Adrenal gland (tissue), 9 donors: ENCODE measurements at regions not wholly inside any gene's neighbourhood (a gene's known extent, or its start where the extent isn't known, plus 50 kb on each side); places are given as distances from the start of the nearest gene placed in this dataset.
"Not testable (repeated sequence)": the region's sequence is repeated elsewhere in the genome, so short reads cannot be mapped to it uniquely, and the experiment has no call there.

ENCODE experiments used
- DNase-seq, 7 donors: peaks; one replicate each; pipeline ENCODE4 v3.0.0-alpha.2; 2019 to 2020
- H3K27ac ChIP-seq, 5 donors: fragments of 200-600 bp; sonication (generic) in 4 of 5; 1 replicate in 3 of 5; 2 replicates in 2 of 5; pipeline versions ENCODE4 v1.5.1 to v1.8.0; 2016 to 2020; ENCODE audit warnings: mild to moderate bottlenecking in 1 of 5
- H3K27me3 ChIP-seq: fragments of 200-600 bp; 2 replicates; pipeline ENCODE4 v1.8.0; 2021
- H3K36me3 ChIP-seq, 2 donors: fragments of 200-600 bp; replicated peaks in 1 of 2; 1 replicate in 1 of 2; 2 replicates in 1 of 2; pipeline versions ENCODE4 v1.5.1 to v1.8.0; 2018 to 2022
- H3K4me1 ChIP-seq, 2 donors: fragments of 200-600 bp; replicated peaks in 1 of 2; 1 replicate in 1 of 2; 2 replicates in 1 of 2; pipeline versions ENCODE4 v1.5.1 to v1.8.0; 2018 to 2021
- H3K4me3 ChIP-seq, 4 donors: fragments of 200-600 bp; sonication (generic) in 3 of 4; one replicate each; pipeline ENCODE4 v1.5.1; 2016 to 2018
- H3K9me3 ChIP-seq, 3 donors: fragments of 200-600 bp; sonication (generic) in 1 of 3; replicated peaks in 1 of 3; 1 replicate in 2 of 3; 2 replicates in 1 of 3; pipeline versions ENCODE4 v1.5.1 to v1.8.0; 2016 to 2021
- CTCF ChIP-seq, 6 experiments: fragments of 450-650 bp in 4 of 6; fragments of 200-600 bp in 2 of 6; sonication (generic) in 1 of 6; IDR thresholded peaks; 1 replicate in 5 of 6; 2 replicates in 1 of 6; pipeline versions ENCODE4 v1.5.1 to v1.8.0; 2016 to 2021; ENCODE audit warnings: antibody characterized with exemption in 6 of 6, mild to moderate bottlenecking in 2 of 6, moderate library complexity in 1 of 6
- POLR2A ChIP-seq, 2 donors: fragments of 450-650 bp; IDR thresholded peaks; one replicate each; pipeline ENCODE4 v1.6.1; 2017; ENCODE audit warnings: antibody characterized with exemption in 2 of 2, mild to moderate bottlenecking in 2 of 2, moderate library complexity in 1 of 2
- WGBS, 4 donors: extraction: QIAGEN DNeasy Blood & Tissue Kit in 2 of 4; methylation state at CpG; one replicate each; pipeline versions ENCODE4 v1.1.5 to v1.1.7; 2013 to 2017; 5-methylcytosine and 5-hydroxymethylcytosine counted together
- intact Hi-C, 2 donors: fragments of 100-400 bp; cut with DNase I; formaldehyde crosslinking; loops; one replicate each; pipeline versions ENCODE4 v1.14.1 to v1.15.0; 2022 to 2023
- donor health status: healthy with polysubstance abuse.
- donor health status: Bipolar disorder and iron deficiency.
- donor health status: DM: yes; HTN: yes; CAD: no.
- donor health status: DM: no; HTN: no; CAD: no.
- donor health status: DM: no; HTN: no; CAD: no.

DNA sequence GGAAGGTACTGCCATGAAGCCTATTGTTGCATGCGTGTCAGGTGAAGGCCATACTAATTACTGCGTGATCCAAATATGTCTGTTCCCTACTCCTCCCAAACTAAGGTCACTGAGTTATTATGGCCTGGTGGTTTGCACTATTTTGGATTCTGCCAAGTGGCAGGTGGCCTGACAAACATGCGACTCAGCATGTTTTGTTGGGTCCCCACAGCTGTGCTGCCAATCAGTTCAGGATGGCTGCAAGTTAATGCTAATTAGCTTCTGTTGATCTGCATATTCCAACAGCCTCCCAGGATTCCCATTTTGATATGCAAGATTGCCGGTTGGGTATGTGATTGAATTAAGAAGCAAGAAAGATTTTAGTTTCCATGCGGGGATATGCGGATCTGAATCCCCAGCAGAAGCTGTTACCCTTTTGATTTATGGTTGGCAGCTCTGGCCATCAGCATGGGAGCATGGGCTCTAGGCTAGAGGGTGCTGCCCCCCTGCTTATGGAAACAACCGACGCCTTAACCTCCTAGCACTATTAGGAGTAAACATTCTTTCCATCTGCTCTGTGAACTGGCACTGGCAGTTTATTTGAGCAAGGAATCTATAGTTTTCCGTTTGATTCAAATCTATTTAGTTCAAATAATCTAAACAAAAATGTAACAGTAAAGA, 429.8 kb upstream of the C1orf87 start:
- Histone ChIP-seq H3K27ac (no peak overlapping the region), H3K27me3 (no peaks in the 10 kb centered on the region), H3K36me3 (no peaks in the 10 kb centered on the region), H3K4me3 (no peak overlapping the region), H3K4me1 (no peaks in the 10 kb centered on the region), H3K9me3 (no peaks in the 10 kb centered on the region)
- WGBS, 4 donors = 81 to 85% (median 82%) methylated on average over 9 of the region's 9 CpGs
- intact Hi-C loops = no loop called here
- DNase-seq = no peak
- TF ChIP-seq CTCF (IDR thresholded peaks at IDR 0.05) = no peak
- TF ChIP-seq POLR2A (IDR thresholded peaks at IDR 0.05) = no peak

GRCh38 chr1:60502506-60502905, 428.9 kb upstream of the C1orf87 start:
- 74 to 93% (median 84%) methylated on average over 1 of the region's 1 CpG for WGBS, 4 donors
- H3K9me3 ChIP-seq = no peaks in the 10 kb centered on the region
- H3K27me3 ChIP-seq = no peaks in the 10 kb centered on the region
- H3K27ac ChIP-seq = no peak overlapping the region
- H3K36me3 ChIP-seq = no peaks in the 10 kb centered on the region
- DNase-seq = no peak
- intact Hi-C loops = no loop called here
- H3K4me3 ChIP-seq = no peak overlapping the region
- H3K4me1 ChIP-seq = no peaks in the 10 kb centered on the region
- no peak for TF ChIP-seq CTCF (IDR thresholded peaks at IDR 0.05)
- TF ChIP-seq POLR2A (IDR thresholded peaks at IDR 0.05) = no peak

DNA sequence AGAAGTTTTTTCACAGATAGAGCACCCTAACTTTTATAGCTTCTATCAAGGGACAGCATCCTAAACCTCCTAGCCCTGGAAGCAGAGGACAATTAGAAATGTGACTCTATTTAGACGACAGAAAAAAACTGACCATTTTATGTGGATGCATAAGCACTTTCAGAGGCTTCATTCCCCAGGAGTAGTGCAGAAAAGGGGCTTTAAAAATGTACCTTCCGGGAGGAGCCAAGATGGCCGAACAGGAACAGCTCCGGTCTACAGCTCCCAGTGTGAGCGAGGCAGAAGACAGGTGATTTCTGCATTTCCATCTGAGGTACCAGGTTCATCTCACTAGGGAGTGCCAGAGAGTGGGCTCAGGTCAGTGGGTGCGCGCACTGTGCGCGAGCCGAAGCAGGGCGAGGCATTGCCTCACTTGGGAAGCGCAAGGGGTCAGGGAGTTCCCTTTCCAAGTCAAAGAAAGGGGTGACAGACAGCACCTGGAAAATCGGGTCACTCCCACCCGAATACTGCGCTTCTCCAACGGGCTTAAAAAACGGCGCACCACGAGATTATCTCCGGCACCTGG, 416.4 kb upstream of the C1orf87 start:
- DNase-seq, H3K27me3 ChIP-seq, H3K4me3 ChIP-seq, H3K9me3 ChIP-seq, H3K4me1 ChIP-seq, H3K36me3 ChIP-seq, intact Hi-C loops, H3K27ac ChIP-seq: not testable (repeated sequence)
- WGBS, 4 donors = 80 to 95% (median 88%) methylated on average over 8 to 20 of the region's 20 CpGs

- DNase-seq = peak in 4 of 7 donors; percentile 8 to 24 (median 12)
- no peaks in the 10 kb centered on the region for H3K36me3 ChIP-seq
- intact Hi-C loops = no loop called here
Measured at GRCh38 chr1:60488847-60489246, 415.3 kb upstream of the C1orf87 start.

More at GRCh38 chr1:60488847-60489246, 415.3 kb upstream of the C1orf87 start:
- no peaks in the 10 kb centered on the region for H3K27me3 ChIP-seq
- H3K4me3 ChIP-seq = no peak overlapping the region
- H3K4me1 ChIP-seq = no peaks in the 10 kb centered on the region
- peak overlapping the region in 1 of 5 donors; percentile 14 for H3K27ac ChIP-seq
- H3K9me3 ChIP-seq = no peaks in the 10 kb centered on the region
- TF ChIP-seq CTCF (IDR thresholded peaks at IDR 0.05) (no peak), POLR2A (IDR thresholded peaks at IDR 0.05) (no peak)
